GM23338 (cell line): ENCODE measurements at regions not wholly inside any gene's neighbourhood (a gene's known extent, or its start where the extent isn't known, plus 50 kb on each side); places are given as distances from the start of the nearest gene placed in this dataset.

ENCODE experiments used
- ATAC-seq: fragments of 200-7000 bp; cut with Tn5 transposase; 3 replicates; pipeline ENCODE4 v1.9.1; 2020
- DNase-seq: peaks from one replicate; pipeline ENCODE4 v3.0.0-alpha.2; 2015; ENCODE audit warnings: low spot score
- H2AFZ ChIP-seq: fragments of 200-600 bp; sonication (generic); 2 replicates; pipeline ENCODE4 v1.8.0; 2016; ENCODE audit warnings: antibody characterized with exemption, mild to moderate bottlenecking, moderate library complexity
- H3F3A ChIP-seq: fragments of 200-600 bp; sonication (generic); replicated peaks from 2 replicates; pipeline ENCODE4 v1.8.0; 2017; ENCODE audit warnings: antibody characterized with exemption, mixed run types, low read depth
- H3K27ac ChIP-seq: fragments of 200-600 bp; sonication (generic); 2 replicates; pipeline ENCODE4 v1.6.1; 2016; ENCODE audit warnings: low read depth
- H3K27me3 ChIP-seq: fragments of 200-600 bp; sonication (generic); 2 replicates; pipeline ENCODE4 v1.8.0; 2016; ENCODE audit warnings: mild to moderate bottlenecking, mixed run types, moderate library complexity; ENCODE audit not compliant: insufficient read depth
- H3K36me3 ChIP-seq: fragments of 200-600 bp; sonication (generic); 2 replicates; pipeline ENCODE4 v1.8.0; 2016; ENCODE audit warnings: mild to moderate bottlenecking; ENCODE audit not compliant: insufficient read depth
- H3K4me1 ChIP-seq: fragments of 200-600 bp; sonication (generic); 2 replicates; pipeline ENCODE4 v1.8.0; 2016; ENCODE audit warnings: mild to moderate bottlenecking, moderate library complexity; ENCODE audit not compliant: insufficient read depth
- H3K4me2 ChIP-seq: fragments of 200-600 bp; sonication (generic); 2 replicates; pipeline ENCODE4 v1.7.1; 2017; ENCODE audit warnings: mixed run types
- H3K4me3 ChIP-seq: fragments of 200-600 bp; sonication (generic); 2 replicates; pipeline ENCODE4 v1.6.1; 2016; ENCODE audit warnings: mixed run types
- H3K79me2 ChIP-seq: fragments of 200-600 bp; sonication (generic); replicated peaks from 2 replicates; pipeline ENCODE4 v1.8.0; 2017; ENCODE audit warnings: mild to moderate bottlenecking; ENCODE audit not compliant: insufficient read depth
- H3K9me2 ChIP-seq: fragments of 200-600 bp; sonication (generic); 2 replicates; pipeline ENCODE4 v1.8.0; 2017; ENCODE audit not compliant: insufficient read depth
- H4K20me1 ChIP-seq: fragments of 200-600 bp; sonication (generic); replicated peaks from 2 replicates; pipeline ENCODE4 v1.8.0; 2017; ENCODE audit warnings: mild to moderate bottlenecking; ENCODE audit not compliant: insufficient read depth
- H3K27ac Mint-ChIP-seq: 2 replicates; pipeline ENCODE4 v1.8.0; 2020; ENCODE audit warnings: inconsistent platforms, mild to moderate bottlenecking, moderate library complexity, mixed read lengths
- H3K27me3 Mint-ChIP-seq: 3 replicates; pipeline ENCODE4 v1.8.0; 2022; ENCODE audit warnings: low read depth, mild to moderate bottlenecking, moderate library complexity, mixed read lengths, inconsistent platforms; ENCODE audit not compliant: insufficient read depth, poor library complexity
- H3K36me3 Mint-ChIP-seq: 3 replicates; pipeline ENCODE4 v1.8.0; 2021; ENCODE audit warnings: low read depth, mild to moderate bottlenecking, inconsistent platforms, moderate library complexity, mixed read lengths
- H3K4me1 Mint-ChIP-seq: 3 replicates; pipeline ENCODE4 v1.8.0; 2020; ENCODE audit warnings: mild to moderate bottlenecking, inconsistent platforms, mixed read lengths
- H3K4me3 Mint-ChIP-seq: 3 replicates; pipeline ENCODE4 v1.8.0; 2021; ENCODE audit warnings: moderate library complexity, mild to moderate bottlenecking, inconsistent platforms, mixed read lengths
- H3K9me3 Mint-ChIP-seq: 3 replicates; pipeline ENCODE4 v1.8.0; 2020; ENCODE audit warnings: moderate library complexity, mild to moderate bottlenecking, inconsistent platforms, mixed read lengths
- CREB1 ChIP-seq: fragments of 250-450 bp; sonication (Bioruptor Pico); IDR thresholded peaks from 2 replicates; pipeline ENCODE4 v1.5.0; 2020; ENCODE audit warnings: low read depth, mild to moderate bottlenecking, moderate library complexity
- ETS1 ChIP-seq: IDR thresholded peaks from 2 replicates; pipeline ENCODE4 v1.6.1; 2016; ENCODE audit warnings: antibody characterized with exemption
- REST ChIP-seq: IDR thresholded peaks from one replicate; pipeline ENCODE4 v1.6.1; 2018; ENCODE audit warnings: antibody characterized with exemption; ENCODE audit not compliant: unreplicated experiment
- ZNF462 ChIP-seq: fragments of 250-450 bp; sonication (Bioruptor Pico); IDR thresholded peaks from 2 replicates; pipeline ENCODE4 v1.5.0; 2020; ENCODE audit warnings: mild to moderate bottlenecking, moderate library complexity

- no peak overlapping the region for H3K27ac Mint-ChIP-seq
- H3K4me3 ChIP-seq = no peak overlapping the region
- H3K36me3 Mint-ChIP-seq = no peaks in the 10 kb centered on the region
- H3K9me2 ChIP-seq = no peaks in the 10 kb centered on the region
- DNase-seq = no peak
- H3K27me3 Mint-ChIP-seq = no peaks in the 10 kb centered on the region
- peaks cover 6% of the 10 kb centered on the region; the same call in 1 of the 2 replicates for H3K4me1 ChIP-seq
- H2AFZ ChIP-seq = no peak overlapping the region
- no peak for ATAC-seq
- H3K36me3 ChIP-seq = no peaks in the 10 kb centered on the region
- no peaks in the 10 kb centered on the region for H3K79me2 ChIP-seq
- H3K4me1 Mint-ChIP-seq = no peaks in the 10 kb centered on the region
- H3K27me3 ChIP-seq = no peaks in the 10 kb centered on the region
- H4K20me1 ChIP-seq = no peaks in the 10 kb centered on the region
- H3K27ac ChIP-seq = no peak overlapping the region
- H3K4me3 Mint-ChIP-seq = no peak overlapping the region
- TF ChIP-seq REST = no peak
- no peak for TF ChIP-seq ZNF462 (CRISPR knock-in tag)
- TF ChIP-seq CREB1 (CRISPR knock-in tag) = no peak
- TF ChIP-seq ETS1 = no peak
- no peak overlapping the region for H3K4me2 ChIP-seq
- H3F3A ChIP-seq = no peaks in the 10 kb centered on the region
- no peaks in the 10 kb centered on the region; the same call in 2 of the 3 replicates for H3K9me3 Mint-ChIP-seq
Observed at GRCh38 chr9:24801344-24801743, 255.6 kb upstream of the IZUMO3 start.
